ENCODE measurements at regions not wholly inside any gene's neighbourhood (a gene's known extent, or its start where the extent isn't known, plus 50 kb on each side); places are given as distances from the start of the nearest gene placed in this dataset.

GRCh38 chr16:6857575-6857974 lies 475.1 kb upstream of the RBFOX1 start:
- no peak overlapping the region for H3K27ac ChIP-seq (ENCODE audit: low read length)
- H3K27me3 ChIP-seq (ENCODE audit: low read depth, low read length): no peaks in the 10 kb centered on the region
- H3K4me3 ChIP-seq (ENCODE audit: low read length): no peak overlapping the region
- no peak overlapping the region for H2AFZ ChIP-seq (ENCODE audit: low read depth, low read length)
- no peaks in the 10 kb centered on the region for H3K36me3 ChIP-seq (replicated peaks; ENCODE audit: low read depth, low read length)
- H3K4me1 ChIP-seq (ENCODE audit: low read length): no peaks in the 10 kb centered on the region
- H3K4me2 ChIP-seq (ENCODE audit: low read length): no peak overlapping the region
- TF ChIP-seq EZH2phosphoT487 (IDR thresholded peaks at IDR 0.05; ENCODE audit: low read depth) (no peak), CTCF (IDR thresholded peaks at IDR 0.05; ENCODE audit: low read depth, low read length) (no peak)
- H3K9ac ChIP-seq (ENCODE audit: low read length): no peak overlapping the region
- H4K20me1 ChIP-seq (ENCODE audit: insufficient read depth, low read length): no peaks in the 10 kb centered on the region
- no peaks in the 10 kb centered on the region for H3K9me3 ChIP-seq (ENCODE audit: insufficient read depth, low read length)
- H3K79me2 ChIP-seq (ENCODE audit: low read length): no peaks in the 10 kb centered on the region

GRCh38 chr16:6856578-6856977 lies 476.1 kb upstream of the RBFOX1 start:
- Histone ChIP-seq H3K4me2 (ENCODE audit: low read length) (no peak overlapping the region), H3K9me3 (ENCODE audit: insufficient read depth, low read length) (no peaks in the 10 kb centered on the region), H3K27me3 (ENCODE audit: low read depth, low read length) (no peaks in the 10 kb centered on the region), H3K9ac (ENCODE audit: low read length) (no peak overlapping the region), H4K20me1 (ENCODE audit: insufficient read depth, low read length) (no peaks in the 10 kb centered on the region), H3K79me2 (ENCODE audit: low read length) (no peaks in the 10 kb centered on the region), H3K4me3 (ENCODE audit: low read length) (no peak overlapping the region), H2AFZ (ENCODE audit: low read depth, low read length) (no peak overlapping the region), H3K27ac (ENCODE audit: low read length) (no peak overlapping the region), H3K36me3 (replicated peaks; ENCODE audit: low read depth, low read length) (no peaks in the 10 kb centered on the region), H3K4me1 (ENCODE audit: low read length) (no peaks in the 10 kb centered on the region)
- no peak for TF ChIP-seq CTCF (IDR thresholded peaks at IDR 0.05; ENCODE audit: low read depth, low read length)
- no peak for TF ChIP-seq EZH2phosphoT487 (IDR thresholded peaks at IDR 0.05; ENCODE audit: low read depth)

DNA sequence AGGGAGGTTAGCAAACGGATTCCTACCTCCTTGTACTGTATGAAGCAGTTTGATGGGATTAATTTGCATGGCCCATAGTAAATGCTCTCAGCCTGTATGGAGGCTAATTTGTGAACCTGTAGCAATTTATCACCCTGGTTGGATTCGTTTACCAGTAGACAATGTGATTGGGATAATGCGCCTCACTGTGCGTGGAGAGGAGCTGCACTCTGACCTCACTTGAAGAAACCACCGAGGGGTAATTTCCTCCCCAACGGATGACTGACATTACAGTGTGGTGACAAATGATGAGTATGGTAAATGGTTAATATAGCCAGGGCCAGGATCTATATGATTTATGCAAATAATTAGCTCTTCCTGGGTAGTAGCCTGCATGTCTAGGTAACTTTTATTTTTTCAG lies 479.1 kb upstream of the RBFOX1 start:
- H3K27me3 ChIP-seq (ENCODE audit: low read depth, low read length): no peaks in the 10 kb centered on the region
- no peak overlapping the region for H3K27ac ChIP-seq (ENCODE audit: low read length)
- TF ChIP-seq EZH2phosphoT487 (IDR thresholded peaks at IDR 0.05; ENCODE audit: low read depth) (no peak), CTCF (IDR thresholded peaks at IDR 0.05; ENCODE audit: low read depth, low read length) (no peak)

DNA sequence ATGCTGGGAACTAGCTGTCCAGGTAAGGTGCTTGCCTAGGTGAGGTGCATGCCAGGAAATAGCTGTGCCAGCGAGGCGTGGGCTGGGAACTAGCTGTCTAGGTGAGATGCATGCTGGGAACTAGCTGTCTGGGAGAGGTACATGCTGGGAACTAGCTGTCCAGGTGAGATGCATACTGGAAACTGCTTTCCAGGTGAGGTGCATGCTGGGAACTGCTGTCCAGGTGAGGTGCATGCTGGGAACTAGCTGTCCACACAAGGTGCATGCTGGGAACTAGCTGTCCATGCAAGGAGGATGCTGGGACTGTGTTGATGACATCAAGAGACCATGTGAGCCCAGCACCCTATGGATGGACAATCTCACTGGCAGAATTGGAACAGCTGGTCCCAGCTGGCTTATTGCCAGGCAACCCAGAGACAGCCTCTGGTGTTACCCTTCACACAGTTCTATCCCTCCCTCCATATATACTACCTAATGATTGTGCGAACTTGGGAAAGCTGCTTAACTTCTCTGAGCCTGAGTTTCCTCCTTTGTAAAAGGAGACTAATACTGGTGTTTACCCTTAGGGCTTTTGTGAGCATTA lies 479.9 kb upstream of the RBFOX1 start:
- no peaks in the 10 kb centered on the region for H4K20me1 ChIP-seq (ENCODE audit: insufficient read depth, low read length)
- no peak overlapping the region for H3K27ac ChIP-seq (ENCODE audit: low read length)
- no peak overlapping the region for H3K4me3 ChIP-seq (ENCODE audit: low read length)
- no peaks in the 10 kb centered on the region for H3K27me3 ChIP-seq (ENCODE audit: low read depth, low read length)
- no peaks in the 10 kb centered on the region for H3K4me1 ChIP-seq (ENCODE audit: low read length)
- no peaks in the 10 kb centered on the region for H3K36me3 ChIP-seq (replicated peaks; ENCODE audit: low read depth, low read length)
- H3K4me2 ChIP-seq (ENCODE audit: low read length): no peak overlapping the region
- H3K9ac ChIP-seq (ENCODE audit: low read length): no peak overlapping the region
- H3K79me2 ChIP-seq (ENCODE audit: low read length): no peaks in the 10 kb centered on the region
- H3K9me3 ChIP-seq (ENCODE audit: insufficient read depth, low read length): no peaks in the 10 kb centered on the region
- TF ChIP-seq CTCF (IDR thresholded peaks at IDR 0.05; ENCODE audit: low read depth, low read length): no peak
- TF ChIP-seq EZH2phosphoT487 (IDR thresholded peaks at IDR 0.05; ENCODE audit: low read depth): no peak
- H2AFZ ChIP-seq (ENCODE audit: low read depth, low read length): no peak overlapping the region

More for the DNA sequence above, 479.1 kb upstream of the RBFOX1 start:
- no peaks in the 10 kb centered on the region for H3K9me3 ChIP-seq (ENCODE audit: insufficient read depth, low read length)
- H3K79me2 ChIP-seq (ENCODE audit: low read length): no peaks in the 10 kb centered on the region
- H2AFZ ChIP-seq (ENCODE audit: low read depth, low read length): no peak overlapping the region
- H3K4me3 ChIP-seq (ENCODE audit: low read length): no peak overlapping the region
- H3K4me2 ChIP-seq (ENCODE audit: low read length): no peak overlapping the region
- no peaks in the 10 kb centered on the region for H3K4me1 ChIP-seq (ENCODE audit: low read length)
- no peaks in the 10 kb centered on the region for H4K20me1 ChIP-seq (ENCODE audit: insufficient read depth, low read length)
- no peak overlapping the region for H3K9ac ChIP-seq (ENCODE audit: low read length)
- no peaks in the 10 kb centered on the region for H3K36me3 ChIP-seq (replicated peaks; ENCODE audit: low read depth, low read length)
